Left ventricle myocardium inferior (tissue), 1 donor: ENCODE measurements at regions not wholly inside any gene's neighbourhood (a gene's known extent, or its start where the extent isn't known, plus 50 kb on each side); places are given as distances from the start of the nearest gene placed in this dataset.

ENCODE experiments used
- DNase-seq: peaks from one replicate; pipeline ENCODE4 v3.0.0-alpha.2; 2020
- H3K27ac ChIP-seq: fragments of 200-600 bp; replicated peaks from 2 replicates; pipeline ENCODE4 v1.8.0; 2021
- H3K27me3 ChIP-seq: fragments of 200-600 bp; 2 replicates; pipeline ENCODE4 v1.8.0; 2021; ENCODE audit warnings: low read depth
- H3K36me3 ChIP-seq: fragments of 200-600 bp; 2 replicates; pipeline ENCODE4 v1.8.0; 2021
- H3K4me1 ChIP-seq: fragments of 200-600 bp; 2 replicates; pipeline ENCODE4 v1.8.0; 2021
- H3K4me3 ChIP-seq: fragments of 200-600 bp; 2 replicates; pipeline ENCODE4 v1.8.0; 2021; ENCODE audit warnings: mild to moderate bottlenecking, moderate library complexity
- H3K9me3 ChIP-seq: fragments of 200-600 bp; replicated peaks from 2 replicates; pipeline ENCODE4 v1.8.0; 2021
- CTCF ChIP-seq: fragments of 200-600 bp; IDR thresholded peaks from 2 replicates; pipeline ENCODE4 v1.8.0; 2021; ENCODE audit warnings: antibody characterized with exemption, mild to moderate bottlenecking, borderline replicate concordance
- intact Hi-C: fragments of 100-400 bp; cut with micrococcal nuclease; formaldehyde crosslinking; loops from one replicate; pipeline ENCODE4 v1.11.0; 2022
- donor health status: DM: no; HTN: yes; CAD: no; lungs with severe emphysema.

GRCh38 chr14:22263961-22264360 is 325.1 kb downstream of the DAD1 start:
- no peak overlapping the region for H3K4me3 ChIP-seq
- H3K9me3 ChIP-seq, result no peaks in the 10 kb centered on the region
- peaks cover 8% of the 10 kb centered on the region for H3K4me1 ChIP-seq
- TF ChIP-seq CTCF, result no peak
- intact Hi-C loops, result no loop called here
- H3K27ac ChIP-seq, result no peak overlapping the region
- no peak for DNase-seq
- H3K36me3 ChIP-seq, result no peaks in the 10 kb centered on the region
- peaks cover 6% of the 10 kb centered on the region for H3K27me3 ChIP-seq

GRCh38 chr14:22262881-22263280 is 326.1 kb downstream of the DAD1 start:
- H3K4me3 ChIP-seq, result no peak overlapping the region
- no peak for DNase-seq
- no peak overlapping the region for H3K27ac ChIP-seq
- peaks cover 5% of the 10 kb centered on the region for H3K9me3 ChIP-seq
- H3K4me1 ChIP-seq, result peaks cover 8% of the 10 kb centered on the region
- peaks cover 6% of the 10 kb centered on the region for H3K27me3 ChIP-seq
- no peaks in the 10 kb centered on the region for H3K36me3 ChIP-seq
- intact Hi-C loops, result no loop called here
- TF ChIP-seq CTCF, result no peak

GRCh38 chr14:22255017-22255950 is 333.7 kb downstream of the DAD1 start:
- Histone ChIP-seq H3K27ac (no peak overlapping the region), H3K9me3 (peaks cover 5% of the 10 kb centered on the region), H3K4me3 (no peak overlapping the region), H3K36me3 (no peaks in the 10 kb centered on the region), H3K27me3 (peaks cover 3% of the 10 kb centered on the region), H3K4me1 (no peaks in the 10 kb centered on the region)
- no peak for TF ChIP-seq CTCF
- no peak for DNase-seq
- intact Hi-C loops, result no loop called here

- intact Hi-C loops, result no loop called here
- Histone ChIP-seq H3K27ac (peak overlapping the region; percentile 57), H3K4me3 (no peak overlapping the region), H3K4me1 (no peaks in the 10 kb centered on the region), H3K9me3 (no peaks in the 10 kb centered on the region), H3K27me3 (peaks cover 10% of the 10 kb centered on the region), H3K36me3 (no peaks in the 10 kb centered on the region)
- no peak for DNase-seq
- TF ChIP-seq CTCF, result no peak
Observed at GRCh38 chr14:22252686-22253085, 336.3 kb downstream of the DAD1 start.

GRCh38 chr14:22251090-22251489 is 337.9 kb downstream of the DAD1 start:
- Histone ChIP-seq H3K9me3 (no peaks in the 10 kb centered on the region), H3K4me3 (no peak overlapping the region), H3K4me1 (no peaks in the 10 kb centered on the region), H3K27ac (no peak overlapping the region), H3K36me3 (no peaks in the 10 kb centered on the region), H3K27me3 (peaks cover 10% of the 10 kb centered on the region)
- no peak for DNase-seq
- intact Hi-C loops, result no loop called here
- TF ChIP-seq CTCF, result no peak
